ENCODE measurements at regions not wholly inside any gene's neighbourhood (a gene's known extent, or its start where the extent isn't known, plus 50 kb on each side); places are given as distances from the start of the nearest gene placed in this dataset.

DNA sequence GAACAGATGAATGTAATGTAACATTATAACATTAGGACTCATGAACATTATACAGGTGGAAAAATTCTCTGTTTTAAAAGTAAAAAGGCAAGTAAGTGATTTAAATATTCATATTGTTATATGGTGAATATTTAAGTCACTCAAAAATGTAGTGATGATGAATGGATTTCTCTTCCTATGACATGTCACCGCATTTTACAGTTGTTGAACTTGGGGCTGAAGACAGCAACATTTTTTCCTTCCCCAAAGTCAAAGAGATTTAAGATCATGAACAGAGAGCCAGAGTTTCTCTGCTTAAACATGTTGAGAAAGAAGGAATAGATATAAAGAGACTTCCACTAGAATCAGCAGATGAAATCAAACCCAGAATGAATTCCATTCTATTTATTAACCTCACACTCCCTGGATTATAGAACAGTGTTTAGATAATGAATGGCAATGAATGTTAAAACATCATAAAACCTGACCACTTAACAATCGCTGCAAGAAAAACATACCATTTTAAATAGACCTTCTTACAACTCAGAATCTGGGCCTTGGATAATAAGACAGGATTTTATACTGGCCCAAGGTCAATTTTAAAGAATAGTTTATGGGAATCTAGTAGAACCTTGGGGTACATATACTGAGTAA is 163.6 kb upstream of the SIX2 start:
- no peak for DNase-seq (ENCODE audit: low read depth)
- H3K27me3 ChIP-seq (replicated peaks; ENCODE audit: control insufficient read depth, insufficient read depth, low read length) = peaks cover 6% of the 10 kb centered on the region

DNA sequence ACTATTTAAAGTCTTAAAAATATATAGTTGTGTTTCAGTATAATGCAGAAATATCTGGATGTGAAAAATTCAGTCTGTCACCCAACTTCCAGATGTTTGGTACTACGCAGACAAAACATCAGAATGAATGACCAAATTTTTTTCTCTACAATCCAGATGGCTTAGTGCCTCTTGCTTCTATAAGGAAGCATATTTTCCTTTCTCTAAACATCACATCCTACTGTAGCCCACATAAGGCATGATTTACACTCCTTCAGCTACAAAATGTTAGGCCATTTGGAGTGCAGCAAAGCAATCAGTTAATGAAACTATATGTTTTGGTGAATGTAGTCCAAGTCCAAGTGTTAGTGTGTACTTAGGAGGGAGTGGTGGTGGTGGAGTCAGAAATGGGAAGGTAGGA is 162.9 kb upstream of the SIX2 start:
- H3K4me3 ChIP-seq (ENCODE audit: low read length) = no peak overlapping the region
- no peak for DNase-seq (ENCODE audit: low read depth)
- no peak overlapping the region for H3K9ac ChIP-seq (ENCODE audit: low read length)
- no peaks in the 10 kb centered on the region for H3K36me3 ChIP-seq (ENCODE audit: control insufficient read depth, insufficient read depth, low read length, severe bottlenecking)
- no peaks in the 10 kb centered on the region for H3K9me3 ChIP-seq (ENCODE audit: control insufficient read depth, low read length)
- peaks cover 11% of the 10 kb centered on the region for H3K27me3 ChIP-seq (replicated peaks; ENCODE audit: control insufficient read depth, insufficient read depth, low read length)
- H3K4me1 ChIP-seq (ENCODE audit: control insufficient read depth, insufficient read depth, low read length) = peaks cover 30% of the 10 kb centered on the region

More for the DNA sequence above, 163.6 kb upstream of the SIX2 start:
- Histone ChIP-seq H3K9ac (ENCODE audit: low read length) (no peak overlapping the region), H3K36me3 (ENCODE audit: control insufficient read depth, insufficient read depth, low read length, severe bottlenecking) (no peaks in the 10 kb centered on the region), H3K4me3 (ENCODE audit: low read length) (no peak overlapping the region), H3K4me1 (ENCODE audit: control insufficient read depth, insufficient read depth, low read length) (peaks cover 36% of the 10 kb centered on the region), H3K9me3 (ENCODE audit: control insufficient read depth, low read length) (no peaks in the 10 kb centered on the region)

DNA sequence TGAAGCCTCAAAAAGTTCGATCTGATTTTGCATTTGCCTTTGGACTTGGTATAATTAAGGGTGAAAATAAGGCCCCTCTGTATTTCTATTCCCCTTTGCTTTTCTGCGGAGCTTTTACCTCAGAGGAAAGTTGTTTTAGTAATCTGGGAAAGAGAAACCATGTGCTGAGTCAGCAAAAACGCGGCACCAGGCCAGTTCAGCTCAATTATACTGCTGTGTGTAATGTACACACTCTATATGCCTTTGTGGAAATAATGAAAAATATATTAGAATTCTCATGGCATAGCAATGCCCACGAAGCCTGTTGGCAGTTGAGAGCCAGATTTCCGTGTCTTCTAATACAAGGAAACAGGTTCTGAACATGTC is 161.9 kb upstream of the SIX2 start:
- no peak overlapping the region for H3K4me3 ChIP-seq (ENCODE audit: low read length)
- peaks cover 30% of the 10 kb centered on the region for H3K4me1 ChIP-seq (ENCODE audit: control insufficient read depth, insufficient read depth, low read length)
- peaks cover 11% of the 10 kb centered on the region for H3K27me3 ChIP-seq (replicated peaks; ENCODE audit: control insufficient read depth, insufficient read depth, low read length)
- no peak overlapping the region for H3K9ac ChIP-seq (ENCODE audit: low read length)
- no peaks in the 10 kb centered on the region for H3K36me3 ChIP-seq (ENCODE audit: control insufficient read depth, insufficient read depth, low read length, severe bottlenecking)
- DNase-seq (ENCODE audit: low read depth) = peak; percentile 29
- H3K9me3 ChIP-seq (ENCODE audit: control insufficient read depth, low read length) = no peaks in the 10 kb centered on the region

DNA sequence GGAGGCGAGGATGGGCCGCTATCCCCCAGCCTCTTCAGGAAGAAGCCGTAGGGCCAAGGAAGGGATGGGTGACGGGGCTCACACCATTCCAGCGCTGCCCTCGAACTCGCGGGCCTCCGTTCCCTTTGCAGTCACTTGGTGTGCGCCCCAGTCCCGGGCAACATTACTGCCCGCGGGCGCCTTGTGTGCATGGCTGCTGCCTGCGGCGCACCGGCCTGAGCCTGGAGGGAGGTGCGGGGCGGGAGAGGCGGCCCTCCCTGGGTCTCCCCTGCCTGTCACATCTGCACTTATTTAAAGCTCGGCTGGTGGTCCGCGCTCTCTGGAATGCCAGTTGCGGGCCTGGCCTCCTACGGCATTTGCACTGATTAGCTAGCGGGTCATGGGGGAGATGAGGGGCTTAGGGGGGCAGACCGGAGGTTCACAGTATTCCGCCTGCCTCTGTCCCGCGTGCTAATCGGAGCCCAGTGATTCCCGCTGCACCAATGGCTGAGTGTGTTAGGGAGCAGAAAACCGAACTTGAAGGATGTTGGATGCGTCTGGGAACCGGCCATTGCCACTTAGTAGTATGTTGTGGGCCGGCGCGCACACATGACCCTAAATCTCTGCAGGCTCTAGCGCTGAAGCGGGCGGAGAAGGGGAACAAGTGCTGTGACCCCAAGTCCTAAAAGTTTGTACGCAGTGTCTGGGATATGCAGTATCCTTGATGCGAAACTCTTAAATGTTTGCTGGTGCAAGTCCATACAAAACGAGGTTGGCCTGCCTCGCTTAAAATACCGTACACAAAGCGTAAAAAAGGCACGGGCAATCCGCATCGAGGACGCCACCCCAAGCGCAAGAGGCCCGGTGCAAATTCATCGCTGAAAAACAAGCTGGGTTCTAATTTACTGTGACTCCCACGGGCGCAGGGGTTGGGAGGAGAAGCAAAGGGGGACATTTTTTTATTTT is 161.2 kb upstream of the SIX2 start:
- no peak for DNase-seq (ENCODE audit: low read depth)
- Histone ChIP-seq H3K36me3 (ENCODE audit: control insufficient read depth, insufficient read depth, low read length, severe bottlenecking) (no peaks in the 10 kb centered on the region), H3K27me3 (replicated peaks; ENCODE audit: control insufficient read depth, insufficient read depth, low read length) (peaks cover 11% of the 10 kb centered on the region), H3K4me1 (ENCODE audit: control insufficient read depth, insufficient read depth, low read length) (peaks cover 30% of the 10 kb centered on the region), H3K4me3 (ENCODE audit: low read length) (peak overlapping the region; percentile 82), H3K9ac (ENCODE audit: low read length) (peak overlapping the region; percentile 84), H3K9me3 (ENCODE audit: control insufficient read depth, low read length) (no peaks in the 10 kb centered on the region)

DNA sequence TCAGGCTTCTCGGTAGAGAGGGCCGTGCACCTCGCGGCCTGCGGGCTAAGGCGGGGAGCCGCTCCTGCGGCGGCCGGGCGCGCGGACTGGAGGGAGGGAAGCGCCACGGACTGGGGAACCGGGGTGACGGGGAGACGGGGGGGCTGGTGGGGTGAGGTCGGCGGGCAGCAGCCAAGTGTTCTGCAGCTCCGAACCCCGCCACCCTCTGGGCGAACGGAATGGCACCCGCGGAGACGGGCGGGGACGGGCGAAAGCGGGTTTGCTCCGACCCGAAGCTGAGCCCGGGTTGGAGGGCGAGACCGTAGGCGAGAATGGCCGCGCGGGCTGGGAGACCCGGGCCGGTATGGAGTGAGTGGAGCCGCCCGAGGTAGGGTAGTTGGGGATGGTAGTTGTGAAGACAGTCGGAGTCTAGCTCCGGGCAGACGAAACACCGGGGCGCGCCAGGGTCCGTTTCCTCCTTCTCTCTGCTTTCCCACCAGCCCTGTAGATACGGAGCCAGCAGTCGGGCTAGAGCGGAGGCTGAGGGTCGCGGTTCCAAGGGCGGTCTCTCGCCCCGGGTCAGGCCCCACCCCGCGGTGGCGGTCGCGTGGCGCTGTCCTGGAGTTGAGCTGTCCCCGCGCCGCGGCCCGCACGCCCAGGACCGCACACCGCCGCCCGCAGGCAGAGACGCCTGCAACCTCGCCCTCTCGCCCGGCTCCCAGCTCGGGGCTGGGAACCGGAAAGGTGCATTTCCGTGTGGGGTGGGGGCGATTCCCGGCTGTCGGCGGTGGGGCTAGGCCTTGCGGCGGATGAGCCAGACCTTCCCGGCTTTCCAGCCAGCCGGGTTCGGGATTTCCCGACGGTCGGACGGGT is 160.3 kb upstream of the SIX2 start:
- Histone ChIP-seq H3K9ac (ENCODE audit: low read length) (peak overlapping the region; percentile 84), H3K36me3 (ENCODE audit: control insufficient read depth, insufficient read depth, low read length, severe bottlenecking) (no peaks in the 10 kb centered on the region), H3K4me1 (ENCODE audit: control insufficient read depth, insufficient read depth, low read length) (peaks cover 30% of the 10 kb centered on the region), H3K27me3 (replicated peaks; ENCODE audit: control insufficient read depth, insufficient read depth, low read length) (peaks cover 11% of the 10 kb centered on the region), H3K9me3 (ENCODE audit: control insufficient read depth, low read length) (no peaks in the 10 kb centered on the region), H3K4me3 (ENCODE audit: low read length) (peak overlapping the region; percentile 82)
- DNase-seq (ENCODE audit: low read depth) = peak; percentile 54

DNA sequence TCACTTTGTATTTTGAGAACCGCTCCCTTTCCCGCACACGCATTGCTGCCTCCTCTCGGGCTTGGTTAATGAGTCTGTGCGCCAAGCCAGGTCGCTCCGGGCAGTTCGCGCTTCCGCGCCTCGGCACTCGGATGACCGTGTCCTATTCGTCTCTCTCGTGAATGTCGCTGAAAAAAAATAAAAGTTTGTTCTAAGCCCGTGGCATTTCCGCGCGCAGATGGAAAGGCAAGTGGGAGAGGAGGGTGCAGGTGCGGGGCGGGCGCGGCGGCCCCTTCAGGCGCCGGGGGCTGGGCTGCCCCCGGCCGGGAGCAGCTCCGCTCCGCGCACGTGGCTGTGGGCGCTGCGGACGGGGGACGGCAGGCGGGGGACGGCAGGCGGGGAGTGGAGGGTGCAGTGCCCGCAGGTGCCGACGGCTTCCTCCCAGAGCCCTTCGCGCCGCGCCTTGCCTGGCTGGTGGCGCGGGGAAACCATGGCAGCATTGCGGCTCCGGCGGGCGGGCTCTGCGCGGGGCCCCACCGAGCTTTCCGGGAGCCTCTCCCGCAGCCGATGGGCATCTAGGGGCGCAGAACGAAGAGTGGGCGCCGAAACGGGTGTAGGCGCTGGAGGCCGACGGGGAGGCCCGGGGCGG is 159.6 kb upstream of the SIX2 start:
- H3K4me3 ChIP-seq (ENCODE audit: low read length) = peak overlapping the region; percentile 82
- peaks cover 24% of the 10 kb centered on the region for H3K4me1 ChIP-seq (ENCODE audit: control insufficient read depth, insufficient read depth, low read length)
- H3K9ac ChIP-seq (ENCODE audit: low read length) = peak overlapping the region; percentile 84
- peaks cover 11% of the 10 kb centered on the region for H3K27me3 ChIP-seq (replicated peaks; ENCODE audit: control insufficient read depth, insufficient read depth, low read length)
- DNase-seq (ENCODE audit: low read depth) = peak; percentile 41
- H3K9me3 ChIP-seq (ENCODE audit: control insufficient read depth, low read length) = no peaks in the 10 kb centered on the region
- H3K36me3 ChIP-seq (ENCODE audit: control insufficient read depth, insufficient read depth, low read length, severe bottlenecking) = no peaks in the 10 kb centered on the region

DNA sequence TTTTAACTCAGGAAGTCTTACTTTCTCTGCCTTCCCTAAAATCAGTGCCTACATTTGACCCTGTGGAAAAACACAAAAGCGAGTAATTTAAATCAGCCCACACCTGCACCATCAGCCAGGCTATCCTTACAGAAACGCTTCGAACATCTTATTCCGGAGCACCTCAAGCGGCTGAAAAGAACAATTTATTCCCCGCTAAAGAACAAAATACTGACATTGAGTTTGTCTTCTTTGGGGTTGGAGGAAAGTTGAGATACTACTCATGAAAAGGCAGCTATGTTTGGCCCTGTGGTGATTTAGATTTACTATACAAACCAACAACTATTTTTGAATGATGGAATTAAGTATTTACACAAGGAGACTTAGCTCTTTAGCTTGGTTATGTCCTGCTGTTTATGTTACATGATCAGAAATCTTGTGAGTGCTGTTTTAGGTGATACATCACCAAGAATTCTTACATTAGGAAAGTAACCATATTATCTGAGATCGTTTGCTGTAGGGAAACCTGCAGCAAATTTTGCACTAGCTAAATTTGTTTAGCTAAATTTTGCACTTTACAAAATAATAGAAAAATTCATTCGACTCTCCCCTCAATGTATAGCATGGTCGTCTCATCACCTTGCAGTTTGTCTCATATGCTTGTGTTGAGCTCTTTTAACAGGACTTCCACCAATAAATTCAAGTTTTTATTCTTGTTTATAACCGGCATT is 158.8 kb upstream of the SIX2 start:
- H3K27me3 ChIP-seq (replicated peaks; ENCODE audit: control insufficient read depth, insufficient read depth, low read length) = peaks cover 11% of the 10 kb centered on the region
- no peak for DNase-seq (ENCODE audit: low read depth)

DNA sequence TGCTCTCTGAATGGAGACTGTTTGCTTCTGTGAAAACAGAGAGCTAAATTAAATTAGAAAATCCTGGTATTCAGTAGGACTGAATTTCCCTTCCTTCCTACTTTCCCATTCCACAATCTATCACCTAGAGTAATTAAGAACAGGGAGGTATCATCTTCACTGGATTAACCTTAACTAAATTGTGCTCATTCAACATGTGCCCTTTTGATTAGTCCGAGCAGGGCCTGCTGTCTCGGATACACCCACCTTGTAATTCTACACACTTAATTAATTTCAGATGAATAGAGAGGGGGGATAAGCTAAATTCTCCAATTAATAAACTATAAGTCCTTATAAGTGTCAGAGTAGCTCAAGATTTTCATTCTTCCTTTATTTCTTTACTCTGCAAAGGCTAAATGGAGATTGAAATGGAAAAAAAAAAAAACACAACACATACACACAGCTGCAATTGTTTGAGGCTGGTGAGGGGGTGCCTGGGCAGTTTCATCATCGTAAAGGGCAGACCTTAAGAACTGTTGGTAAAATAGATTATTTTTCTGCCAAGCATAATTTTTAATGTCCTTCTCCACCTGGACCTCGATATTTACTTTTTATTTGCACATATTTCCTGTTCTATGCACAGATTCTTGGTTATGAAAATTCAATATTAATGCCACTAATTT is 157.1 kb upstream of the SIX2 start:
- H3K9me3 ChIP-seq (ENCODE audit: control insufficient read depth, low read length) = no peaks in the 10 kb centered on the region
- H3K4me3 ChIP-seq (ENCODE audit: low read length) = no peak overlapping the region
- peaks cover 14% of the 10 kb centered on the region for H3K4me1 ChIP-seq (ENCODE audit: control insufficient read depth, insufficient read depth, low read length)
- no peak for DNase-seq (ENCODE audit: low read depth)
- H3K36me3 ChIP-seq (ENCODE audit: control insufficient read depth, insufficient read depth, low read length, severe bottlenecking) = no peaks in the 10 kb centered on the region
- peaks cover 11% of the 10 kb centered on the region for H3K27me3 ChIP-seq (replicated peaks; ENCODE audit: control insufficient read depth, insufficient read depth, low read length)
- no peak overlapping the region for H3K9ac ChIP-seq (ENCODE audit: low read length)

More for the DNA sequence above, 158.8 kb upstream of the SIX2 start:
- no peaks in the 10 kb centered on the region for H3K9me3 ChIP-seq (ENCODE audit: control insufficient read depth, low read length)
- peaks cover 21% of the 10 kb centered on the region for H3K4me1 ChIP-seq (ENCODE audit: control insufficient read depth, insufficient read depth, low read length)
- peak overlapping the region; percentile 82 for H3K4me3 ChIP-seq (ENCODE audit: low read length)
- H3K36me3 ChIP-seq (ENCODE audit: control insufficient read depth, insufficient read depth, low read length, severe bottlenecking) = no peaks in the 10 kb centered on the region
- peak overlapping the region; percentile 84 for H3K9ac ChIP-seq (ENCODE audit: low read length)

DNA sequence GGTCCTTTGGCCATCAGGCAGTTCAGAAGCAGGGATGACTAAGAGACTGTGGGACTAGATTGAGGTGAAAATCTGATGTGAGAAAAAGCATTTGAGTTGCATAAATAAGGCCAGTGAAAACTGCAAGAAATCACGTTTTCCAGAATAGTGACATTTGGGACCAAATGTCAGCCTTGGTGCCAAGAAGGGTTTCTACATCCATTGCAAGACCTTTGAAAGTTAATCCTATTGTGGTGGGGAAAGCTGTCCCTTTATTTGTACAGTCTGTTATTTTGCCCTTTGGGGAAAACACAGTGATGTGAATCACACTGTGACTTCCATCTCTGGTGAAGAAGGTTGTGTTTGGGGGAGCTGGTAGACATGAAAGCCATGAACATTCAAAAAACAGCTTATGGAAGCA is 153.5 kb upstream of the SIX2 start:
- peaks cover 4% of the 10 kb centered on the region for H3K27me3 ChIP-seq (replicated peaks; ENCODE audit: control insufficient read depth, insufficient read depth, low read length)
- DNase-seq (ENCODE audit: low read depth) = no peak
- peaks cover 7% of the 10 kb centered on the region for H3K4me1 ChIP-seq (ENCODE audit: control insufficient read depth, insufficient read depth, low read length)
- no peaks in the 10 kb centered on the region for H3K36me3 ChIP-seq (ENCODE audit: control insufficient read depth, insufficient read depth, low read length, severe bottlenecking)
- H3K9ac ChIP-seq (ENCODE audit: low read length) = no peak overlapping the region
- H3K4me3 ChIP-seq (ENCODE audit: low read length) = no peak overlapping the region
- no peaks in the 10 kb centered on the region for H3K9me3 ChIP-seq (ENCODE audit: control insufficient read depth, low read length)

DNA sequence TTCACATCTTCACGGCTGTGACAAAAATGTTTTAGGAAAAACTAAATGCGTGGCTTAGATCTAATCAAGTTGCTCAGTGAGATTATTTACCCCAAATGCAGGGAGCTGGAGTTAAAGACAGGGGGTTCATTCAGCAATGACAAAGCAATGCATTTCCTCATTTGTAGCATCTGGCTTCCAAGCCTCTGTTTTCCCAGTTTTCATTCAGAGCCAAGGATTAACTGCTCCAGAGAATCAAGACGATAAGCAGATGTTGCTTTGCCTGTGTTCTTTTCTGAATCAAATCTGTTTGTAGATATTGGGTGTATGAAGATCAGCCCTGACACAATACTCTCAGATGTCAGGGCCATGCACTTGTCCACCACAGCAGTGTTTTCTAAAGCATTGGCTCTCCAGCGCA is 147.4 kb upstream of the SIX2 start:
- H3K4me1 ChIP-seq (ENCODE audit: control insufficient read depth, insufficient read depth, low read length) = no peaks in the 10 kb centered on the region
- H3K9me3 ChIP-seq (ENCODE audit: control insufficient read depth, low read length) = no peaks in the 10 kb centered on the region

More for the DNA sequence above, 147.4 kb upstream of the SIX2 start:
- no peaks in the 10 kb centered on the region for H3K36me3 ChIP-seq (ENCODE audit: control insufficient read depth, insufficient read depth, low read length, severe bottlenecking)
- DNase-seq (ENCODE audit: low read depth) = peak; percentile 35
- no peak overlapping the region for H3K4me3 ChIP-seq (ENCODE audit: low read length)
- H3K27me3 ChIP-seq (replicated peaks; ENCODE audit: control insufficient read depth, insufficient read depth, low read length) = no peaks in the 10 kb centered on the region
- no peak overlapping the region for H3K9ac ChIP-seq (ENCODE audit: low read length)
